AG04450 (cell line): ENCODE measurements at regions not wholly inside any gene's neighbourhood (a gene's known extent, or its start where the extent isn't known, plus 50 kb on each side); places are given as distances from the start of the nearest gene placed in this dataset.

Experiments
- CTCF ChIA-PET: fragments of 300-600, 350-600 bp; formaldehyde crosslinking; extraction: SDS; loops from one replicate; lab custom pipeline; 2022; ENCODE audit warnings: antibody characterized with exemption, inconsistent platforms; lab: Charles Lee
- POLR2A ChIA-PET: fragments of 350-600 bp; formaldehyde crosslinking; extraction: SDS; loops from one replicate; lab custom pipeline; 2021; ENCODE audit warnings: antibody characterized with exemption, inconsistent platforms; lab: Yijun Ruan, JAX
- DNase-seq: peaks from one replicate; pipeline ENCODE4 v3.0.0-alpha.2; 2011; ENCODE audit warnings: low read depth, low spot score
- H3K27ac ChIP-seq: one replicate; pipeline ENCODE4 v1.5.1; 2012; ENCODE audit warnings: low read depth, low read length, control low read depth
- H3K27me3 ChIP-seq: one replicate; pipeline ENCODE4 v1.6.0; 2012; ENCODE audit warnings: low read length; ENCODE audit not compliant: control insufficient read depth, insufficient read depth
- H3K4me3 ChIP-seq: 2 replicates; pipeline ENCODE4 v1.5.1; 2011; ENCODE audit warnings: mild to moderate bottlenecking, low read depth, low read length, control low read depth
- H3K9me3 ChIP-seq: 2 replicates; pipeline ENCODE4 v1.5.1; 2012; ENCODE audit warnings: low read length; ENCODE audit not compliant: control insufficient read depth, insufficient read depth
- TF ChIP-seq, protein P1 (sequence below): IDR thresholded peaks from 2 replicates; pipeline ENCODE4 v1.5.1; 2011; ENCODE audit warnings: low read depth, low read length, control low read depth, inconsistent platforms

DNA sequence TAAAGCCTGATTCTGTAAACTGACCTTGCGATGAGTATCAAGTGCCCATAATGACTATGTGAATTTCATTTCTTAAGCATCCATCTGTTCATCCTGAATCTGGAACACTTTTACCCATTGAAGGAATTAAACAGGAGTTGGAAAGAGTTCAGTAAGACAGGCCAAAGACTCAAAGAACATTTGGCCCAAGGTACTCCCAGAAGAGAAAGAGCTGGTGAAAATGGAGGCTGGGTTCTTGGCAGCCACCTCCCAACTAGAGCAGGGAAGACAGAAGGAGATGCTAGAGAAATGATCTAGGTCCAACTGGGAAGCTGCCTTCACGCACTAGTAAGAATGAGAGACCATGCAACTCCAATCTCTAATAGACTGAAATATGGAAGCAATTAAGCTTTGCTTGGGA lies 57.1 kb upstream of the ADRA1D start:
- CTCF ChIA-PET: no interaction called here

DNA sequence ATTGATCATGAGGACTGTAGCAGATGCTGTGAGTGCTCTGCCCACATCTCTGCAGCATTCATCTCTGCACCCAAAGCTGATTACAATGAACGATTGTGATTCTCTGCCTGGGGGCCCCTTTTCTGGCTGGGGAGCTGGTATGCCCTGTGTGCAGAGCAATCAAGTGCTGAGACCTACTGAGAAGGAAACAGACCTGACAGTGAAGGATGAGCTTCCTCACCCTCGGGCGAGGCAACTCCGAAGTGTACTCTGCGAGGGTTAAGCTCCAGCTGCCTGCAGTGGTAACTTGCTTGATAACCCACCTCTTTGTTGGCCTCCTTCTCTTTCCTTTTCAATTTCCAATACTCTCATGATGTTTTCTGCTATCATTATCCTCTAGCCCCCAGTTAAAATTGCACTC lies 56.0 kb upstream of the ADRA1D start:
- no peak for DNase-seq
- POLR2A ChIA-PET: no interaction called here
- TF ChIP-seq, protein P1, sequence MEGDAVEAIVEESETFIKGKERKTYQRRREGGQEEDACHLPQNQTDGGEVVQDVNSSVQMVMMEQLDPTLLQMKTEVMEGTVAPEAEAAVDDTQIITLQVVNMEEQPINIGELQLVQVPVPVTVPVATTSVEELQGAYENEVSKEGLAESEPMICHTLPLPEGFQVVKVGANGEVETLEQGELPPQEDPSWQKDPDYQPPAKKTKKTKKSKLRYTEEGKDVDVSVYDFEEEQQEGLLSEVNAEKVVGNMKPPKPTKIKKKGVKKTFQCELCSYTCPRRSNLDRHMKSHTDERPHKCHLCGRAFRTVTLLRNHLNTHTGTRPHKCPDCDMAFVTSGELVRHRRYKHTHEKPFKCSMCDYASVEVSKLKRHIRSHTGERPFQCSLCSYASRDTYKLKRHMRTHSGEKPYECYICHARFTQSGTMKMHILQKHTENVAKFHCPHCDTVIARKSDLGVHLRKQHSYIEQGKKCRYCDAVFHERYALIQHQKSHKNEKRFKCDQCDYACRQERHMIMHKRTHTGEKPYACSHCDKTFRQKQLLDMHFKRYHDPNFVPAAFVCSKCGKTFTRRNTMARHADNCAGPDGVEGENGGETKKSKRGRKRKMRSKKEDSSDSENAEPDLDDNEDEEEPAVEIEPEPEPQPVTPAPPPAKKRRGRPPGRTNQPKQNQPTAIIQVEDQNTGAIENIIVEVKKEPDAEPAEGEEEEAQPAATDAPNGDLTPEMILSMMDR: no peak
- no peak overlapping the region for H3K27ac ChIP-seq
- H3K4me3 ChIP-seq: no peak overlapping the region
- CTCF ChIA-PET: no interaction called here
- H3K27me3 ChIP-seq: no peaks in the 10 kb centered on the region
- no peaks in the 10 kb centered on the region for H3K9me3 ChIP-seq

More for the DNA sequence above, 57.1 kb upstream of the ADRA1D start:
- Histone ChIP-seq H3K4me3 (no peak overlapping the region), H3K27me3 (no peaks in the 10 kb centered on the region), H3K9me3 (no peaks in the 10 kb centered on the region; the same call in 1 of the 2 replicates), H3K27ac (no peak overlapping the region)
- POLR2A ChIA-PET: no interaction called here
- no peak for DNase-seq
- TF ChIP-seq, protein P1: no peak

DNA sequence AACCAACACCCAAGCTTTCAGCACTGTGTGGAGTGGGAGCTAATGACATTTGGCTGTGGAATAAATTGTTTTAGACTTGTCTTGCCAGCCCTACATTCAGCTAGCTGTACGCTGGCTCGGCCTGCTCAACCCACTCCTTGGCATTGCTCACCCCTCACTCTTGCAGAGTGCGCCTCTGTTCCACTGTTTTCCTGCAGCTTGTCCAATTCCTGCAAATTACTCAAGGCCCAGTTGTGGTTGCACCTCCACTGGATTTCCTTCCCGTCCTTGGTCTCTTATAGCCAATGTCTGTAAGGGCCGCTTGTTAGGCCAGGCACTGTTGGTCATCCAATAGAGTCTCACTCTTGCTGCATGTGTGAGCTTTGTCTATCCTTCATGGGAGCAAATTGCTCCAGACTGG lies 55.5 kb upstream of the ADRA1D start:
- CTCF ChIA-PET: no interaction called here
- H3K27ac ChIP-seq: no peak overlapping the region
- DNase-seq: no peak
- no peaks in the 10 kb centered on the region for H3K27me3 ChIP-seq
- POLR2A ChIA-PET: no interaction called here
- no peak overlapping the region for H3K4me3 ChIP-seq
- TF ChIP-seq, protein P1: no peak
- H3K9me3 ChIP-seq: no peaks in the 10 kb centered on the region

DNA sequence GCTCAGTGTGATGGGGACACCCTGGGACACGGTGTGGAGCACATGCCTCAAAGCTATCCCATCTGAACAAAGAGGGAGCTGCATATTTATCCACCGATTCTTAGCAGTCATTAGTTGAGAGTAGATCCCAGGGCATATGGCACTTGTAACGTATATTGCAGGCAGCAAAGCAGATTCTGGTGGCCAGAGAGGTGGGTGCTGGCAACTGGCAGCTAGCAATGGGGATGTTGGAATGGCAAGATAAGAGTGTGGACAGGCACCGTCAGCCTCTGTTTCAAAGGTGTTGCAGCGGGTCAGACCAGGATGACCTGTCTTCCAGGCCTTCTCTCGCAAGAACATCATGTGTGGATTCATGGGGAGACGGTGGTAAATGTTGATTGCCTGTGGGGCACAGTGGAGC lies 54.0 kb upstream of the ADRA1D start:
- TF ChIP-seq, protein P1: no peak
- ChIA-PET POLR2A (no interaction called here), CTCF (no interaction called here)
- Histone ChIP-seq H3K27ac (no peak overlapping the region), H3K4me3 (no peak overlapping the region), H3K9me3 (no peaks in the 10 kb centered on the region), H3K27me3 (no peaks in the 10 kb centered on the region)
- no peak for DNase-seq

DNA sequence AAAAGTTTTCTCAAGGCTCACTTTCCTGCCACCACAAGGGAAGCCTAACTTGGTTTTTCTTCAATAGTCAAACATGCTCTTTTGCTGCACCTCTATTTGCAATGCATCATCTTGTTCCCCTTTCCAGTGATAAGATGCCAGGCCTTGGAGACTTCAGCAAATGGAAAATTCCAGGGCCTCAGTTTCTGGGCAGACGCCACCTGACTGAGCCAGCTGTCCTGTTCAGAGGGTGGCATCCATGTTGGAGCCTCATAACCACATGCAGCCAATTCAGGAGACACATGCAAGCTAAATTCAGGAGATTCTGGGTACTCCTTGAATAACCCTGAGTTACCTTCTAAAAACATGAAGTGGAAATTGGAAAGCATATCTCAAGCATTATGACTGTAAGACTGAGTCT lies 51.8 kb upstream of the ADRA1D start:
- ChIA-PET CTCF (interaction anchor here (0.5 kb wide), 1 partner anchor 307 kb away, joined by 3 read pairs; no protein-coding TSS in a partner anchor), POLR2A (no interaction called here)
- TF ChIP-seq, protein P1: no peak
- Histone ChIP-seq H3K4me3 (no peak overlapping the region), H3K27me3 (no peaks in the 10 kb centered on the region), H3K9me3 (no peaks in the 10 kb centered on the region), H3K27ac (no peak overlapping the region)
- DNase-seq: no peak
